PC-9 (cell line): ENCODE measurements at regions not wholly inside any gene's neighbourhood (a gene's known extent, or its start where the extent isn't known, plus 50 kb on each side); places are given as distances from the start of the nearest gene placed in this dataset.

ENCODE experiments used
- BruUV-seq: library from RNA; stranded (reverse); fragments of 400-500 nt; replicated peaks from 2 replicates; lab custom pipeline; 2021; lab: Mats Ljungman, UMichigan
- CTCF ChIA-PET: fragments of 300-600 bp; sonication (Branson Sonifier 250); formaldehyde crosslinking; loops from one replicate; lab custom pipeline; 2022; ENCODE audit warnings: antibody characterized with exemption; lab: Charles Lee
- POLR2A ChIA-PET: fragments of 300-600 bp; sonication (Branson Sonifier 250); formaldehyde crosslinking; loops from one replicate; lab custom pipeline; 2022; ENCODE audit warnings: antibody characterized with exemption; ENCODE audit not compliant: unreplicated experiment; lab: Charles Lee
- DNase-seq, 2 experiments: peaks; one replicate each; pipeline versions ENCODE4 v3.0.0 to v3.0.0-alpha.2; 2015 to 2022; ENCODE audit warnings: mixed read lengths in 1 of 2
- H2AFZ ChIP-seq: fragments of 200-600 bp; sonication (generic); 2 replicates; pipeline ENCODE4 v1.8.1; 2017; ENCODE audit warnings: antibody characterized with exemption
- H3F3A ChIP-seq: fragments of 200-600 bp; sonication (generic); 2 replicates; pipeline ENCODE4 v1.8.1; 2017; ENCODE audit warnings: antibody characterized with exemption, mild to moderate bottlenecking, low read depth; ENCODE audit not compliant: insufficient read depth
- H3K27ac ChIP-seq: fragments of 200-600 bp; sonication (generic); 2 replicates; pipeline ENCODE4 v1.6.1; 2016; ENCODE audit warnings: mixed run types
- H3K27me3 ChIP-seq: fragments of 200-600 bp; sonication (generic); 2 replicates; pipeline ENCODE4 v1.6.1; 2016; ENCODE audit warnings: low read depth, mixed run types; ENCODE audit not compliant: insufficient read depth
- H3K36me3 ChIP-seq: fragments of 200-600 bp; sonication (generic); 2 replicates; pipeline ENCODE4 v1.6.1; 2016; ENCODE audit warnings: low read depth, mixed run types
- H3K4me1 ChIP-seq: fragments of 200-600 bp; sonication (generic); replicated peaks from 2 replicates; pipeline ENCODE4 v1.6.1; 2016; ENCODE audit warnings: mixed run types; ENCODE audit not compliant: insufficient read depth
- H3K4me2 ChIP-seq: fragments of 200-600 bp; sonication (generic); 2 replicates; pipeline ENCODE4 v1.6.1; 2017; ENCODE audit warnings: mixed run types
- H3K4me3 ChIP-seq: fragments of 200-600 bp; sonication (generic); 2 replicates; pipeline ENCODE4 v1.6.1; 2016; ENCODE audit warnings: mixed run types
- H3K79me2 ChIP-seq: fragments of 200-600 bp; sonication (generic); 2 replicates; pipeline ENCODE4 v1.6.1; 2017; ENCODE audit warnings: low read depth, mixed run types
- H3K9me2 ChIP-seq: fragments of 200-600 bp; sonication (generic); 2 replicates; pipeline ENCODE4 v1.8.1; 2017; ENCODE audit warnings: mild to moderate bottlenecking; ENCODE audit not compliant: insufficient read depth
- H3K9me3 ChIP-seq: fragments of 200-600 bp; sonication (generic); 2 replicates; pipeline ENCODE4 v1.8.1; 2016; ENCODE audit warnings: low read depth; ENCODE audit not compliant: insufficient read depth
- H4K20me1 ChIP-seq: fragments of 200-600 bp; sonication (generic); 2 replicates; pipeline ENCODE4 v1.8.1; 2017; ENCODE audit not compliant: insufficient read depth
- CTCF ChIP-seq: fragments of 200-600 bp; sonication (generic); conservative IDR thresholded peaks from 2 replicates; pipeline ENCODE4 v1.6.1; 2017; ENCODE audit warnings: mixed run types, antibody characterized with exemption, mild to moderate bottlenecking, moderate library complexity
- EZH2 ChIP-seq: fragments of 200-600 bp; sonication (generic); IDR thresholded peaks from 2 replicates; pipeline ENCODE4 v1.8.0; 2017; ENCODE audit warnings: antibody characterized with exemption, low read depth
- intact Hi-C: fragments of 100-400 bp; cut with micrococcal nuclease; formaldehyde crosslinking; loops from one replicate; pipeline ENCODE4 v1.10.0; 2022; ENCODE audit not compliant: unreplicated experiment

GRCh38 chr16:26441178-26441577, 625.5 kb upstream of the C16orf82 start:
- Histone ChIP-seq H3K79me2 (no peaks in the 10 kb centered on the region), H3K9me3 (no peaks in the 10 kb centered on the region), H3K36me3 (no peaks in the 10 kb centered on the region), H3K4me3 (no peak overlapping the region), H3K27me3 (no peaks in the 10 kb centered on the region), H3K9me2 (no peaks in the 10 kb centered on the region), H3K4me2 (no peak overlapping the region), H3K27ac (no peak overlapping the region), H4K20me1 (no peaks in the 10 kb centered on the region), H3F3A (no peaks in the 10 kb centered on the region), H3K4me1 (no peaks in the 10 kb centered on the region), H2AFZ (no peak overlapping the region)
- no TSS peak for BruUV-seq
- ChIA-PET CTCF (no interaction called here), POLR2A (no interaction called here)
- no peak for DNase-seq
- intact Hi-C loops = no loop called here
- no peak for TF ChIP-seq CTCF
- no peak for TF ChIP-seq EZH2

GRCh38 chr16:26442321-26442720, 624.4 kb upstream of the C16orf82 start:
- H2AFZ ChIP-seq = no peak overlapping the region
- no peaks in the 10 kb centered on the region for H3K9me2 ChIP-seq
- no TSS peak for BruUV-seq
- TF ChIP-seq CTCF (no peak), EZH2 (no peak)
- intact Hi-C loops = no loop called here
- POLR2A ChIA-PET = no interaction called here
- H3K27me3 ChIP-seq = no peaks in the 10 kb centered on the region
- CTCF ChIA-PET = no interaction called here
- no peaks in the 10 kb centered on the region for H4K20me1 ChIP-seq
- no peak overlapping the region for H3K4me2 ChIP-seq
- no peak overlapping the region for H3K27ac ChIP-seq
- H3K4me1 ChIP-seq = no peaks in the 10 kb centered on the region
- no peaks in the 10 kb centered on the region for H3F3A ChIP-seq
- H3K36me3 ChIP-seq = no peaks in the 10 kb centered on the region
- H3K4me3 ChIP-seq = no peak overlapping the region
- no peak for DNase-seq
- no peaks in the 10 kb centered on the region for H3K79me2 ChIP-seq
- no peaks in the 10 kb centered on the region for H3K9me3 ChIP-seq

GRCh38 chr16:26447570-26447969, 619.2 kb upstream of the C16orf82 start:
- Histone ChIP-seq H3K9me3 (no peaks in the 10 kb centered on the region), H3K36me3 (no peaks in the 10 kb centered on the region), H3K4me1 (no peaks in the 10 kb centered on the region), H2AFZ (no peak overlapping the region), H3F3A (no peaks in the 10 kb centered on the region), H4K20me1 (0 out of 2 replicates have a peak, but pooled peaks cover 4% of the 10 kb centered on the region), H3K27me3 (no peaks in the 10 kb centered on the region), H3K79me2 (no peaks in the 10 kb centered on the region), H3K4me3 (no peak overlapping the region), H3K27ac (no peak overlapping the region), H3K4me2 (no peak overlapping the region), H3K9me2 (no peaks in the 10 kb centered on the region)
- POLR2A ChIA-PET = no interaction called here
- BruUV-seq = no TSS peak
- no peak for DNase-seq
- TF ChIP-seq EZH2 (no peak), CTCF (no peak)
- CTCF ChIA-PET = no interaction called here
- intact Hi-C loops = no loop called here
